Gastroesophageal sphincter (tissue), 3 donors: ENCODE measurements at regions not wholly inside any gene's neighbourhood (a gene's known extent, or its start where the extent isn't known, plus 50 kb on each side); places are given as distances from the start of the nearest gene placed in this dataset.

ENCODE experiments used
- EP300 ChIP-seq: sonication (generic); formaldehyde crosslinking; IDR thresholded peaks from one replicate; pipeline ENCODE4 v1.6.1; 2017; ENCODE audit warnings: antibody characterized with exemption, mild to moderate bottlenecking
- POLR2A ChIP-seq, 2 donors: fragments of 450-650 bp; IDR thresholded peaks; one replicate each; pipeline ENCODE4 v1.6.1; 2017; ENCODE audit warnings: antibody characterized with exemption in 2 of 2, mild to moderate bottlenecking in 2 of 2, moderate library complexity in 1 of 2
- TF ChIP-seq, protein P1 (sequence below), 4 experiments: fragments of 200-600 bp in 2 of 4; fragments of 450-650 bp in 2 of 4; sonication (generic) in 1 of 4; IDR thresholded peaks; one replicate each; pipeline ENCODE4 v1.5.1; 2017 to 2019; ENCODE audit warnings: antibody characterized with exemption in 4 of 4, mild to moderate bottlenecking in 2 of 4, moderate library complexity in 2 of 4

GRCh38 chr7:127501817-127502216 lies 83.6 kb downstream of the GCC1 start:
- TF ChIP-seq, protein P1, sequence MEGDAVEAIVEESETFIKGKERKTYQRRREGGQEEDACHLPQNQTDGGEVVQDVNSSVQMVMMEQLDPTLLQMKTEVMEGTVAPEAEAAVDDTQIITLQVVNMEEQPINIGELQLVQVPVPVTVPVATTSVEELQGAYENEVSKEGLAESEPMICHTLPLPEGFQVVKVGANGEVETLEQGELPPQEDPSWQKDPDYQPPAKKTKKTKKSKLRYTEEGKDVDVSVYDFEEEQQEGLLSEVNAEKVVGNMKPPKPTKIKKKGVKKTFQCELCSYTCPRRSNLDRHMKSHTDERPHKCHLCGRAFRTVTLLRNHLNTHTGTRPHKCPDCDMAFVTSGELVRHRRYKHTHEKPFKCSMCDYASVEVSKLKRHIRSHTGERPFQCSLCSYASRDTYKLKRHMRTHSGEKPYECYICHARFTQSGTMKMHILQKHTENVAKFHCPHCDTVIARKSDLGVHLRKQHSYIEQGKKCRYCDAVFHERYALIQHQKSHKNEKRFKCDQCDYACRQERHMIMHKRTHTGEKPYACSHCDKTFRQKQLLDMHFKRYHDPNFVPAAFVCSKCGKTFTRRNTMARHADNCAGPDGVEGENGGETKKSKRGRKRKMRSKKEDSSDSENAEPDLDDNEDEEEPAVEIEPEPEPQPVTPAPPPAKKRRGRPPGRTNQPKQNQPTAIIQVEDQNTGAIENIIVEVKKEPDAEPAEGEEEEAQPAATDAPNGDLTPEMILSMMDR (IDR thresholded peaks at IDR 0.05): no peak
- TF ChIP-seq EP300: no peak
- no peak for TF ChIP-seq POLR2A (IDR thresholded peaks at IDR 0.05)
